ENCODE measurements at regions not wholly inside any gene's neighbourhood (a gene's known extent, or its start where the extent isn't known, plus 50 kb on each side); places are given as distances from the start of the nearest gene placed in this dataset.

DNA sequence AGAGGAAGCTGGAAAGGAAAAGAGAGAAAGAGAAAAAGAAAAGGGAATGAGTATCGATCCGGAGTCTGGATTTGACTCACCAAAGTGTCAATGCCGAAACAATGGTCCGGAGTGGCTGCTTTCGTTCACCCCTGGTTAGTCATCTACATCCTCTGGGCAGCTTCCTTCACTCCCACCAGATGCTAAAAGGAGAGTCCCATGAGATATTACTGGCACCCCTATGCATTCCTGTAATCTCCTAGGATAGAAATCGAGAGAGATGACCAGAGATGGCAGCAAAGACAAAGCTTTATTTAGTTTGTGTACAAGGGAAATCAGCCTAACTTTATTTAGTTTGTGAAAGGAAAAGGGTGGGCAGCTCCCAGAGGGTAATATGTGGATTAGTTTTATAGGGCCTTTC lies 622.2 kb downstream of the ZPLD1 start:
- H3K4me2 ChIP-seq (ENCODE audit: insufficient read depth, low read length), result no peak overlapping the region
- no peak overlapping the region for H3K9ac ChIP-seq (ENCODE audit: low read depth, low read length)
- no peak for TF ChIP-seq EZH2 (IDR thresholded peaks at IDR 0.05; ENCODE audit: borderline replicate concordance, low read depth, low read length, severe bottlenecking)
- TF ChIP-seq, protein P1, sequence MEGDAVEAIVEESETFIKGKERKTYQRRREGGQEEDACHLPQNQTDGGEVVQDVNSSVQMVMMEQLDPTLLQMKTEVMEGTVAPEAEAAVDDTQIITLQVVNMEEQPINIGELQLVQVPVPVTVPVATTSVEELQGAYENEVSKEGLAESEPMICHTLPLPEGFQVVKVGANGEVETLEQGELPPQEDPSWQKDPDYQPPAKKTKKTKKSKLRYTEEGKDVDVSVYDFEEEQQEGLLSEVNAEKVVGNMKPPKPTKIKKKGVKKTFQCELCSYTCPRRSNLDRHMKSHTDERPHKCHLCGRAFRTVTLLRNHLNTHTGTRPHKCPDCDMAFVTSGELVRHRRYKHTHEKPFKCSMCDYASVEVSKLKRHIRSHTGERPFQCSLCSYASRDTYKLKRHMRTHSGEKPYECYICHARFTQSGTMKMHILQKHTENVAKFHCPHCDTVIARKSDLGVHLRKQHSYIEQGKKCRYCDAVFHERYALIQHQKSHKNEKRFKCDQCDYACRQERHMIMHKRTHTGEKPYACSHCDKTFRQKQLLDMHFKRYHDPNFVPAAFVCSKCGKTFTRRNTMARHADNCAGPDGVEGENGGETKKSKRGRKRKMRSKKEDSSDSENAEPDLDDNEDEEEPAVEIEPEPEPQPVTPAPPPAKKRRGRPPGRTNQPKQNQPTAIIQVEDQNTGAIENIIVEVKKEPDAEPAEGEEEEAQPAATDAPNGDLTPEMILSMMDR (IDR thresholded peaks at IDR 0.05; ENCODE audit: borderline replicate concordance, extremely low read depth, low read length, poor library complexity, severe bottlenecking), result no peak
- H3K79me2 ChIP-seq (ENCODE audit: insufficient read depth, low read length), result no peaks in the 10 kb centered on the region
- no peak for ATAC-seq (ENCODE audit: insufficient read depth, low read depth)
- no peaks in the 10 kb centered on the region for H3K9me3 ChIP-seq (ENCODE audit: insufficient read depth, low read length, severe bottlenecking)
- H3K27me3 ChIP-seq (ENCODE audit: insufficient read depth, low read length, poor library complexity), result no peaks in the 10 kb centered on the region
- DNase-seq, result no peak
- H3K4me3 ChIP-seq (ENCODE audit: low read depth in 1 of 2, low read length in 2 of 2), result no peak overlapping the region
- peaks cover 13% of the 10 kb centered on the region for H3K4me1 ChIP-seq (ENCODE audit: insufficient read depth, low read length)
- H2AFZ ChIP-seq (ENCODE audit: low read depth, low read length), result no peak overlapping the region
- H4K20me1 ChIP-seq (ENCODE audit: insufficient read depth, low read length), result no peaks in the 10 kb centered on the region
- no peaks in the 10 kb centered on the region for H3K36me3 ChIP-seq (ENCODE audit: insufficient read depth, low read length)
- no peak overlapping the region for H3K27ac ChIP-seq (ENCODE audit: low read length)

DNA sequence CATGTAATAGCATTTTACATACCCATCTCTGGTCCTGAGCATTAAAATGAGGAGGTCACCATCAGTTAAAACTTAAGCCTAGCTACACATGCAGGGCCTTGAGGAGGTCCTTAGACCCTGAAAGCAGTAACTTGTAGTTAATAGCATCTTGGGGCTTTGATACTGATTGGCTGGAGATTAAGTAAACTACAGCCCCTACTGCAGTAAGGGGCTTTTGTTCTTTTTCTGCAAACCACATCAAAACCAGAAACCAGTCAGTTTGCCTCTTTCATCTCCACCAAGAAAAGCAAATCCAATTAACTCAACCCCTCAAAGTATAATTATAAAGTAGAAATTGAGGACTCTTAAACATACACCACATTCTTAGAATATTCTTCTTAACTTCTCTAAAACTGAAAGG lies 622.7 kb downstream of the ZPLD1 start:
- Histone ChIP-seq H3K9ac (ENCODE audit: low read depth, low read length) (no peak overlapping the region), H3K4me3 (ENCODE audit: low read depth in 1 of 2, low read length in 2 of 2) (no peak overlapping the region), H3K36me3 (ENCODE audit: insufficient read depth, low read length) (no peaks in the 10 kb centered on the region), H3K9me3 (ENCODE audit: insufficient read depth, low read length, severe bottlenecking) (no peaks in the 10 kb centered on the region), H3K27me3 (ENCODE audit: insufficient read depth, low read length, poor library complexity) (no peaks in the 10 kb centered on the region), H2AFZ (ENCODE audit: low read depth, low read length) (no peak overlapping the region), H3K4me1 (ENCODE audit: insufficient read depth, low read length) (peaks cover 13% of the 10 kb centered on the region), H3K27ac (ENCODE audit: low read length) (no peak overlapping the region), H4K20me1 (ENCODE audit: insufficient read depth, low read length) (no peaks in the 10 kb centered on the region), H3K4me2 (ENCODE audit: insufficient read depth, low read length) (no peak overlapping the region), H3K79me2 (ENCODE audit: insufficient read depth, low read length) (no peaks in the 10 kb centered on the region)
- TF ChIP-seq EZH2 (IDR thresholded peaks at IDR 0.05; ENCODE audit: borderline replicate concordance, low read depth, low read length, severe bottlenecking), result no peak
- TF ChIP-seq, protein P1 (IDR thresholded peaks at IDR 0.05; ENCODE audit: borderline replicate concordance, extremely low read depth, low read length, poor library complexity, severe bottlenecking), result peak; percentile 1
- ATAC-seq (ENCODE audit: insufficient read depth, low read depth), result peak; percentile 98
- peak; percentile 23 for DNase-seq

DNA sequence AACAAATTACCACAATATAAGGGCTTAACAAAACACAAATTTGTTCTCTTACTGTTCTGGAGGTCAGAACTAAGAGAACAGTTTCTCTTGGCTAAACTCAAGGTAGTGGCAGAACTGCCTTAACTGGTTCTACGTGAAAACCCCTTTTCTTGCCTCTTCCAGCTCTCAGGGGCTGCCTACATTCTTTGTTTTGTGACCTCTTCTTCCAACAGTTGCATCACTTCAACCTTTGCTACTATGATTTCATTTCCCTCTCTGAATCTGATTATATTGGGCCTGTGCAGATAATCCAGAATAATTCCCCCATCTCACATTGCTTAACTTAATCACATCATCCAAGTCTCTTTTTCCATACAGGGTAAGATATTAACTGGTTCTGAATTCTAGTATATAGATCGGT lies 624.6 kb downstream of the ZPLD1 start:
- Histone ChIP-seq H3K4me3 (ENCODE audit: low read depth in 1 of 2, low read length in 2 of 2) (no peak overlapping the region), H4K20me1 (ENCODE audit: insufficient read depth, low read length) (no peaks in the 10 kb centered on the region), H3K36me3 (ENCODE audit: insufficient read depth, low read length) (no peaks in the 10 kb centered on the region), H3K27ac (ENCODE audit: low read length) (no peak overlapping the region), H3K9ac (ENCODE audit: low read depth, low read length) (no peak overlapping the region), H3K9me3 (ENCODE audit: insufficient read depth, low read length, severe bottlenecking) (no peaks in the 10 kb centered on the region), H3K27me3 (ENCODE audit: insufficient read depth, low read length, poor library complexity) (no peaks in the 10 kb centered on the region), H3K4me1 (ENCODE audit: insufficient read depth, low read length) (peaks cover 13% of the 10 kb centered on the region), H2AFZ (ENCODE audit: low read depth, low read length) (no peak overlapping the region), H3K4me2 (ENCODE audit: insufficient read depth, low read length) (no peak overlapping the region), H3K79me2 (ENCODE audit: insufficient read depth, low read length) (no peaks in the 10 kb centered on the region)
- TF ChIP-seq EZH2 (IDR thresholded peaks at IDR 0.05; ENCODE audit: borderline replicate concordance, low read depth, low read length, severe bottlenecking), result no peak
- TF ChIP-seq, protein P1 (IDR thresholded peaks at IDR 0.05; ENCODE audit: borderline replicate concordance, extremely low read depth, low read length, poor library complexity, severe bottlenecking), result no peak
- ATAC-seq (ENCODE audit: insufficient read depth, low read depth) (no peak), DNase-seq (no peak)

DNA sequence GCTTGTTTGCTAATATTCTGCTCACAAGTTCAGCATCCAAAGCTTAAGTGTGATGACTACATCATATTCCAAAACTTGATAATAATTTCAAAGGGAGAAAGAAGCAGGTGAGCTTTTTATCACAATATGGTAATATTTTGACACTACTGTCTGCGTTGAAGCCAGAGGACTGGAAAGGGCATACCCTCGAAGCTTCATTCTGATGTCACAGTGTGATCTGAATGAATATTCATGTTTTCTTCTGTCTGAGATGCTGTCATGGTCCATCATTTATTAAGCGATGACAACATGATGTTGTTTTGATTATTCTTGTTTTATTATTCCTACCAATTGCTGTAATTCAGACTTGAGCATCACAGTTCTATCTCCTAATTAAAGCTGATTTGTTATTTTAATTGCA lies 625.4 kb downstream of the ZPLD1 start:
- Histone ChIP-seq H4K20me1 (ENCODE audit: insufficient read depth, low read length) (no peaks in the 10 kb centered on the region), H3K9ac (ENCODE audit: low read depth, low read length) (no peak overlapping the region)

More for the DNA sequence above, 625.4 kb downstream of the ZPLD1 start:
- no peak overlapping the region for H3K4me3 ChIP-seq (ENCODE audit: low read depth in 1 of 2, low read length in 2 of 2)
- no peak overlapping the region for H3K4me2 ChIP-seq (ENCODE audit: insufficient read depth, low read length)
- TF ChIP-seq EZH2 (IDR thresholded peaks at IDR 0.05; ENCODE audit: borderline replicate concordance, low read depth, low read length, severe bottlenecking), result no peak
- TF ChIP-seq, protein P1 (IDR thresholded peaks at IDR 0.05; ENCODE audit: borderline replicate concordance, extremely low read depth, low read length, poor library complexity, severe bottlenecking), result no peak
- H3K9me3 ChIP-seq (ENCODE audit: insufficient read depth, low read length, severe bottlenecking), result no peaks in the 10 kb centered on the region
- H2AFZ ChIP-seq (ENCODE audit: low read depth, low read length), result no peak overlapping the region
- peaks cover 13% of the 10 kb centered on the region for H3K4me1 ChIP-seq (ENCODE audit: insufficient read depth, low read length)
- ATAC-seq (ENCODE audit: insufficient read depth, low read depth) (no peak), DNase-seq (no peak)
- H3K27me3 ChIP-seq (ENCODE audit: insufficient read depth, low read length, poor library complexity), result no peaks in the 10 kb centered on the region
- no peaks in the 10 kb centered on the region for H3K79me2 ChIP-seq (ENCODE audit: insufficient read depth, low read length)
- H3K27ac ChIP-seq (ENCODE audit: low read length), result no peak overlapping the region
- no peaks in the 10 kb centered on the region for H3K36me3 ChIP-seq (ENCODE audit: insufficient read depth, low read length)
